Activated CD8-positive, alpha-beta memory T cell treated with anti-CD3 and anti-CD28 coated beads, Interleukin-2, amount 10 ng/mL, durations not matched to agents 7 days and 5 days (primary cell): ENCODE measurements at regions not wholly inside any gene's neighbourhood (a gene's known extent, or its start where the extent isn't known, plus 50 kb on each side); places are given as distances from the start of the nearest gene placed in this dataset.
A peak's percentile ranks its signal among the peaks of the same experiment; 100 is the strongest.
"Not testable (repeated sequence)": the region's sequence is repeated elsewhere in the genome, so short reads cannot be mapped to it uniquely, and the experiment has no call there.

Experiments
- ATAC-seq: fragments of 150-1000 bp; cut with Tn5 transposase; one replicate; pipeline ENCODE4 v1.10.0; 2021; ENCODE audit warnings: moderate library complexity
- CTCF ChIA-PET: fragments of 350-600 bp; sonication (Branson Sonifier 250); formaldehyde crosslinking; loops from one replicate; lab custom pipeline; 2021; ENCODE audit warnings: antibody characterized with exemption; lab: Charles Lee
- DNase-seq: peaks from one replicate; pipeline ENCODE4 v3.0.0-alpha.2; 2020
- H3K27ac Mint-ChIP-seq: one replicate; pipeline ENCODE4 v1.8.0; 2021; ENCODE audit warnings: mild to moderate bottlenecking, mixed read lengths
- H3K27me3 Mint-ChIP-seq: one replicate; pipeline ENCODE4 v1.8.0; 2021; ENCODE audit warnings: mixed read lengths
- H3K36me3 Mint-ChIP-seq: one replicate; pipeline ENCODE4 v1.8.0; 2021; ENCODE audit warnings: mild to moderate bottlenecking, mixed read lengths
- H3K4me1 Mint-ChIP-seq: one replicate; pipeline ENCODE4 v1.8.0; 2021; ENCODE audit warnings: mixed read lengths
- H3K4me3 Mint-ChIP-seq: one replicate; pipeline ENCODE4 v1.8.0; 2021; ENCODE audit warnings: mild to moderate bottlenecking, moderate library complexity, mixed read lengths
- H3K9me3 Mint-ChIP-seq: one replicate; pipeline ENCODE4 v1.8.0; 2022; ENCODE audit warnings: low read depth, mixed read lengths

- H3K4me3 Mint-ChIP-seq, result no peak overlapping the region
- H3K9me3 Mint-ChIP-seq, result peaks cover 2% of the 10 kb centered on the region
- H3K27ac Mint-ChIP-seq, result no peak overlapping the region
- CTCF ChIA-PET, result interaction anchor here (0.7 to 1.2 kb wide), 5 partner anchors 10 to 39 kb away, joined by 3 to 4 read pairs (median 3); no protein-coding TSS in a partner anchor
- H3K36me3 Mint-ChIP-seq, result no peaks in the 10 kb centered on the region
- ATAC-seq (no peak), DNase-seq (no peak)
- no peaks in the 10 kb centered on the region for H3K4me1 Mint-ChIP-seq
- peaks cover 19% of the 10 kb centered on the region for H3K27me3 Mint-ChIP-seq
Measured at GRCh38 chr5:1735320-1735970, 64.2 kb downstream of the MRPL36 start.

- H3K4me1 Mint-ChIP-seq, result no peaks in the 10 kb centered on the region
- CTCF ChIA-PET, result interaction anchor here (1.2 kb wide), 1 partner anchor 31 kb away, joined by 3 read pairs; no protein-coding TSS in a partner anchor
- no peak overlapping the region for H3K4me3 Mint-ChIP-seq
- peaks cover under 1% of the 10 kb centered on the region for H3K9me3 Mint-ChIP-seq
- DNase-seq (no peak), ATAC-seq (no peak)
- peaks cover 15% of the 10 kb centered on the region for H3K27me3 Mint-ChIP-seq
- H3K36me3 Mint-ChIP-seq, result no peaks in the 10 kb centered on the region
- no peak overlapping the region for H3K27ac Mint-ChIP-seq
Measured at GRCh38 chr5:1734908-1735289, 64.7 kb downstream of the MRPL36 start.

DNA sequence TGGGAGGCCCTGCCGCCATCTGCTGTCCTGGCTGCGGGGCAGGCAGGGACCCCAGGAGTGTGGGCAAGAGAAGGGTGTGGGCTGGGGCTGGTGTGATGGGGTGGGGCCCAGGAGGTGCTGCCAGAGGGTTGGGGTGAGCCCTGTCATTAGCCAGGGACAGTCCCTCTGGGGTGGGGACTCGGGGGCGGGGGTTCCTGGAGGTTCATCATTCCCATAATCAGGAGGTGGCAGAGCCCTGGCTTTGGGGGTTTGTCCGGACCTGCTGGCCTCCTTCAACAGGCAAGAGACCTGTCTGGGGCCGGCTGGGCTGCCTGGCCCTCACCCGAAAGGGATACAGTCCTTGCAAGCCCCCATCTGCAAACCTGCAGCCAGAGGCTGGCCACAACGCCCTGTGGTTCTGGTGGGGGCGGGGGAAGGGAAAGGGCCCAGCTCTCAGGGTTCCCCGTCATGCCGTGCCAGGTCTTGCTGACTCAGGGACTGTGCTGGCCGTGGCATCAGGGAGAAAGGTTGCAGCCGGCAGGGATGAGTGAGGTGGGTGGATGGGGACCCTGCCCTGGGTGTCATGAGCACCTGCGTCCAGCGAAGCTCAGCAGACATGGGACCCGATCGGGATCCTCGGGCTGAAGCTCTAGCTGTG lies 65.2 kb downstream of the MRPL36 start:
- H3K4me1 Mint-ChIP-seq, result no peaks in the 10 kb centered on the region
- DNase-seq (no peak), ATAC-seq (no peak)
- CTCF ChIA-PET, result no interaction called here
- H3K27ac Mint-ChIP-seq, result no peak overlapping the region
- H3K9me3 Mint-ChIP-seq, result no peaks in the 10 kb centered on the region
- H3K27me3 Mint-ChIP-seq, result peaks cover 10% of the 10 kb centered on the region
- no peak overlapping the region for H3K4me3 Mint-ChIP-seq
- no peaks in the 10 kb centered on the region for H3K36me3 Mint-ChIP-seq

DNA sequence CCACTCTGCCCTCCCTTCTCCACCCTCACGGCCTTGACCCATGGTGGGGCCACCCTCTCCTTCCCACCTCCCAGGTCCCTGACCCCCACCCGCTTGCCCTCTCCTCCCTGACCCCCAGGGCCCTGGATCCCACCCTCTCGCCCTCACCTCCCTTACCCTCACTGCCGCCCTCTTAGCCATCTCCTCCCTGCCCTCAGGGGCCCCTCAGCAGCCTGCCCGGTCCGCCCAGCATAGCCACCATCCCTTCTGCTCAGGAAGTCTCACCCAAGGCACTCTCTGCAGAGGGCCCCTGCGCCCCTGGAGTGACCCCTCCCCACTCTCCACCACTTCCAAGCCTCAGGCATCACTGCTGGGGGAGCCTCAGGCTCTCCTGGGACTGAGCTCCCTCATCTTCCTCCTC lies 66.3 kb downstream of the MRPL36 start:
- CTCF ChIA-PET, result no interaction called here
- ATAC-seq, result no peak
- no peak for DNase-seq
- H3K36me3 Mint-ChIP-seq, result no peaks in the 10 kb centered on the region
- H3K4me1 Mint-ChIP-seq, result no peaks in the 10 kb centered on the region
- H3K27ac Mint-ChIP-seq, result no peak overlapping the region
- no peak overlapping the region for H3K4me3 Mint-ChIP-seq
- H3K9me3 Mint-ChIP-seq, result no peaks in the 10 kb centered on the region
- peaks cover 4% of the 10 kb centered on the region for H3K27me3 Mint-ChIP-seq

DNA sequence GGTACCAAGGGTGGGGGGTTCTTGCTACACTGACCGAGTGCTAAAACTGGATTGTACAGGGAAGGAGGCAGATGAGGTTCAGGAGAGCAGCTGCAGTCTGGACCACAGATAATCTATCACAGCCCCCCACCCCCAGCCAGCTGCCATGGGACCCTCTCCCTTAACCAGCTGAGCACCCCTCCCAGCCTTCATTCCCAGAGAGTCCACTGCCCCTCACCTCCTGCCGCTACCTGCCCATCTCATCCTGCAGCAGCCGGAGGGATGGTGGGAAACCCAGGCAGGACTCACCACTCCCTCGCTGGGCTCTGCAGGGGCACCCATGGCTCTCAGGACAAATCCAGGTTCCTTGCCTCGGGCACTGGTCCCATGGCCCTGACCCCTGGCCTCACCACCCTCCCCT lies 66.7 kb downstream of the MRPL36 start:
- CTCF ChIA-PET, result no interaction called here
- Mint-ChIP-seq H3K4me3 (no peak overlapping the region), H3K9me3 (no peaks in the 10 kb centered on the region), H3K4me1 (no peaks in the 10 kb centered on the region), H3K27ac (no peak overlapping the region), H3K27me3 (peaks cover under 1% of the 10 kb centered on the region), H3K36me3 (no peaks in the 10 kb centered on the region)
- DNase-seq (peak; percentile 25), ATAC-seq (no peak)

- no peak overlapping the region for H3K27ac Mint-ChIP-seq
- ATAC-seq (no peak), DNase-seq (no peak)
- H3K9me3 Mint-ChIP-seq, result no peaks in the 10 kb centered on the region
- no peaks in the 10 kb centered on the region for H3K4me1 Mint-ChIP-seq
- no peaks in the 10 kb centered on the region for H3K36me3 Mint-ChIP-seq
- H3K27me3 Mint-ChIP-seq, result no peaks in the 10 kb centered on the region
- H3K4me3 Mint-ChIP-seq, result no peak overlapping the region
- CTCF ChIA-PET, result no interaction called here
Measured at GRCh38 chr5:1732238-1732941, 67.2 kb downstream of the MRPL36 start.

DNA sequence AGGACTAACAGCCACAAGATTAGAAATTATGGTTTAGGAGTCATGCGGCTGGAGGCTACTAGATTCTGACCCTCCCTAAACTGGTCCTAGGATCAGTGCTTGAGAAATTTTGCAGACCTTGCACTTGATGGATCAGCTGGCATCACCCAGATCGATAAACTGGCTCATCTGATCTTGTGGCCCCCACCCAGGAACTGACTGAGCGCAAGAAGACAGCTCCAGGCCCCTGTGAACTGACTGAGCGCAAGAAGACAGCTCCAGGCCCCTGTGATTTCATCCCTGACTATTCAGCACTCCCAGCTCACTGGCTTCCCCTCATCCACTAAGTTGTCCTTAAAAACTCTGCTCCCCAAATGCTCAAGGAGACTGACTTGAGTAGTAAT lies 67.8 kb downstream of the MRPL36 start:
- H3K4me1 Mint-ChIP-seq, H3K27ac Mint-ChIP-seq, ATAC-seq, H3K9me3 Mint-ChIP-seq, H3K4me3 Mint-ChIP-seq, H3K27me3 Mint-ChIP-seq, CTCF ChIA-PET, H3K36me3 Mint-ChIP-seq, DNase-seq: not testable (repeated sequence)

GRCh38 chr5:1731091-1731639 lies 68.5 kb downstream of the MRPL36 start:
- Mint-ChIP-seq H3K4me1 (no peaks in the 10 kb centered on the region), H3K9me3 (no peaks in the 10 kb centered on the region), H3K4me3 (no peak overlapping the region), H3K27me3 (no peaks in the 10 kb centered on the region), H3K36me3 (no peaks in the 10 kb centered on the region), H3K27ac (no peak overlapping the region)
- ATAC-seq, result no peak
- DNase-seq, result peak; percentile 18
- CTCF ChIA-PET, result no interaction called here

DNA sequence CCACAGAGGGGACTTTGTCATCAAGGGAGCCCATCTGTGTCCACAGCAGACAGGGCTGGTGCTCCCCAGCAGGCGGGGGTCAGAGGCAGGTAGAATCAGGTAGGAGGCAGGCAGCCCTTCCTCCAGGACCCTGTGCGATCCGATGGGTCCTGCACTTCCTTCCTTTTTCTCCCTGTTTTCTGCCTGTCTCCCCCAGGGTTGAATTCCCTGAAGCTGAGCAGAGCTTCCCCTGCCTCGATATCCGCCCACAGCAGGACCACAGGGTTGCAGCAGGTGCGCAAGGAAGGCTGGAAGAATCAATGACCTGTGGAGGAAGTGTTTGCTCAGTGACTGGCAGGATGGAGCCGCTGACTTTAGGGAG lies 69.2 kb downstream of the MRPL36 start:
- DNase-seq, result no peak
- Mint-ChIP-seq H3K27ac (no peak overlapping the region), H3K27me3 (peaks cover 5% of the 10 kb centered on the region), H3K4me1 (no peaks in the 10 kb centered on the region), H3K36me3 (no peaks in the 10 kb centered on the region), H3K9me3 (no peaks in the 10 kb centered on the region), H3K4me3 (no peak overlapping the region)
- CTCF ChIA-PET, result no interaction called here
- ATAC-seq, result no peak

DNA sequence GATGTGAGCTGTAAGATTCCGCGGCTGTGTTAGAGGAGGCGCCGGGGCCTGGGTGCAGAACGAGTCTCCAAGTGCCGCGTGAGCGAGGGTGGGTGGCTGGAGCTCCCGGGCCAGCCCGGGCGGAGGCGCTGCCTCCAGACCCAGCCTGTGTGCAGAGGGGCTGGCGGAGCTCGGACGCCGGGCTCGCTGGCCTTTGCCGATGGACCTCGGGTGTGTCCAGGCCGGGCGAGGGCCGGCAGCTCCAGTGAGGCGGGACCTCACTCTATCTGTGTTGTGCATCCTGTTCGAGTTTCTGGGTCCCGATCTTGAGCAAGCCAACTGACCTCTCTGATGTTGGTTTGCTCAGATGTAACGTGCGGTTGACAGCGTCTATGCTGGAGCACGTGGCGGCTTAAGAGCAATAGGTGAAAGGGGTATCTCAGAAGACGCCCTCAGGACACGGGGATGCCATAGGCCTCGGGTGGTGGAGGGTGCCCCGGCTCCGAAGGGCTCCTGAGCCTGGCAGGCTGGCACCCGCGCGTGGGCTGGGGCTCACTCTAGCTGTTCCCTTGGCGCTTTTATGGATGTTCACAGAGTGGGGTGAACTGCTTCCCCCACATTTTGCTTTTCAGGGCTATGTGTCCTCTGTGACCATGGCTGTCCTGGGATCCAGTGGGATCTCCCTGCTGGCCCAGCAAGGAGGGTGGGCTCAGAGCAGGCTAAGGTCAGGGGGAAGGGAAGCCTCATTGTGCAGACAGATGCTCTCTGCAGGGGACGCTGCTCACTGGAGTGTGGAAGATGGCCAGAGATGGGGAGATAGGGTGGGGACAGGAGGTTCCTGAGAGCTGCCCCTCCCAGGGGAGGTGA lies 69.8 kb downstream of the MRPL36 start:
- Mint-ChIP-seq H3K36me3 (no peaks in the 10 kb centered on the region), H3K4me3 (no peak overlapping the region), H3K27ac (no peak overlapping the region), H3K9me3 (no peaks in the 10 kb centered on the region), H3K4me1 (no peaks in the 10 kb centered on the region), H3K27me3 (peaks cover 5% of the 10 kb centered on the region)
- CTCF ChIA-PET, result no interaction called here
- DNase-seq (no peak), ATAC-seq (no peak)

DNA sequence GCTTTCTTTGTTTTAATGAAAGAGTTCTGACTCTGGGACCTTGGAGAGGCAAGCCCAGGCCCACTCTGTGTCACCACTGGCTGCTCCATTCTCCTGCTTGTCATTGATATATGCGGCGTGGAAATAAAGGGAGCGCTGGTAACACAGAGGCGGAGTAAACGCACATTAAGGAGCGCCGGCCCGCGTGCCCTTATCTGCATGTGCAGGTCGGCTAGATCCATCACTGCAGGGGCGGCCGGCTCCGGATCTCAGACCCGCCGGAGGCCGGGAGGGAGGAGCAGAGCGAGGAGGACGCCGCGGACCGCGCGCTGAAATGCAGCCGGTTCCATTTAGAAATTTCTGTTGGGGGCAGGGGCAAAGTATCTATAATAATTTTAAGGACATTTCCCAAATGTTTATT lies 70.8 kb downstream of the MRPL36 start:
- Mint-ChIP-seq H3K9me3 (no peaks in the 10 kb centered on the region), H3K27ac (no peak overlapping the region), H3K4me3 (no peak overlapping the region), H3K36me3 (no peaks in the 10 kb centered on the region), H3K27me3 (peaks cover 5% of the 10 kb centered on the region), H3K4me1 (no peaks in the 10 kb centered on the region)
- CTCF ChIA-PET, result no interaction called here
- ATAC-seq (no peak), DNase-seq (peak; percentile 23)

GRCh38 chr5:1727571-1727970 lies 72.1 kb downstream of the MRPL36 start:
- Mint-ChIP-seq H3K27ac (no peak overlapping the region), H3K9me3 (no peaks in the 10 kb centered on the region), H3K27me3 (peaks cover 5% of the 10 kb centered on the region), H3K4me3 (no peak overlapping the region), H3K4me1 (no peaks in the 10 kb centered on the region), H3K36me3 (no peaks in the 10 kb centered on the region)
- CTCF ChIA-PET, result no interaction called here
- DNase-seq (peak; percentile 35), ATAC-seq (no peak)

GRCh38 chr5:1726956-1727355 lies 72.7 kb downstream of the MRPL36 start:
- Mint-ChIP-seq H3K4me1 (no peaks in the 10 kb centered on the region), H3K4me3 (no peak overlapping the region), H3K27ac (no peak overlapping the region), H3K36me3 (no peaks in the 10 kb centered on the region), H3K27me3 (peaks cover 5% of the 10 kb centered on the region), H3K9me3 (no peaks in the 10 kb centered on the region)
- DNase-seq, result peak; percentile 38
- CTCF ChIA-PET, result no interaction called here
- no peak for ATAC-seq
